Endothelial cell of umbilical vein (primary cell): ENCODE measurements at regions not wholly inside any gene's neighbourhood (a gene's known extent, or its start where the extent isn't known, plus 50 kb on each side); places are given as distances from the start of the nearest gene placed in this dataset.

ENCODE experiments used
- POLR2AphosphoS5 ChIP-seq: IDR thresholded peaks from 2 replicates; pipeline ENCODE4 v1.6.1; 2012; ENCODE audit warnings: low read depth, mild to moderate bottlenecking, control low read depth, low read length, moderate library complexity; ENCODE audit not compliant: insufficient read depth
- TF ChIP-seq, protein P1 (sequence below): IDR thresholded peaks from 2 replicates; pipeline ENCODE4 v1.6.1; 2011; ENCODE audit not compliant: insufficient read depth, insufficient read length
- TF ChIP-seq, protein P2 (sequence below), 2 donors: IDR thresholded peaks; 1 replicate in 1 of 2; 2 replicates in 1 of 2; pipeline ENCODE4 v1.5.1; 2011; ENCODE audit warnings: low read length in 2 of 2, mild to moderate bottlenecking in 2 of 2, moderate library complexity in 2 of 2, control low read depth in 1 of 2, inconsistent platforms in 1 of 2, low read depth in 1 of 2; ENCODE audit not compliant: insufficient read depth in 1 of 2; ENCODE audit errors: extremely low read depth in 1 of 2

DNA sequence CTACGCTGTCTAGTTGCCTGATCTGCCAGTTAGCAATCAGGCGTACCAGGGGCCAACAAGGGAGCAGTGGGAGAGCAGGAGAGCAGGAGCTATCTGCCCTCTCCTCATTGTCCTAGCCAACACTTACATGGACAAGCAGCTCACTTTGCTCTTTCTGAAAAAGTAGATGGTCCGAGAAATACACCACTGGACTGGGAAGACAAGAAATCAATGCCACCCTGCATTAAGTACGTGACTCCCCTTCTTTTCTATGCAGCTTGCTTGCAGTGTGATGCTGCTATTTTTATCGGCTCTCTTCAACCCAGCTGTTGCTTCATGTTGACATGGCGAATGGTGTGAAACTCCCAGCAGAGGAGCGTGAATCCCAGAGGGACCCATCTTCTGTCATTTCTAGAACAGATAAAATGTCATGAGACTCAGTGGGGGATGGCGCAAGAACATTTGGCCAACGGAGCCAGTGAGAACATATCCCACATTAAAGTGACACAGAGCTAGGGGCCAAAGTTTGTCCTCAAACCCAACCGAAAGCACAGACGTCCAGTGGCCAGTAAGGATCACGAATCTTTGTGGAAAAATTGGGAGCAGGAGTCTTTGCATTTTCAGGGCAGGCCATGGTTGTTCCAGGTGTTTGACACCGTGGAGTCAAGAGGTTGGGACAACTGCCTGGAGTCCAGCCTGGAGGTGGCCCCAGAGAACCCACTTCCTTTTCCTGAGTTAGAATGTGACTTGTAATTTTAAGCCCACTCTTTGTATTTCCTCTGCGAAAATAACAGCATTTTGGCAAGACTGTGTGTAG lies 53.7 kb upstream of the MEF2A start:
- no peak for TF ChIP-seq POLR2AphosphoS5
- TF ChIP-seq, protein P1, sequence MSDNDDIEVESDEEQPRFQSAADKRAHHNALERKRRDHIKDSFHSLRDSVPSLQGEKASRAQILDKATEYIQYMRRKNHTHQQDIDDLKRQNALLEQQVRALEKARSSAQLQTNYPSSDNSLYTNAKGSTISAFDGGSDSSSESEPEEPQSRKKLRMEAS, result no peak
- TF ChIP-seq, protein P2, sequence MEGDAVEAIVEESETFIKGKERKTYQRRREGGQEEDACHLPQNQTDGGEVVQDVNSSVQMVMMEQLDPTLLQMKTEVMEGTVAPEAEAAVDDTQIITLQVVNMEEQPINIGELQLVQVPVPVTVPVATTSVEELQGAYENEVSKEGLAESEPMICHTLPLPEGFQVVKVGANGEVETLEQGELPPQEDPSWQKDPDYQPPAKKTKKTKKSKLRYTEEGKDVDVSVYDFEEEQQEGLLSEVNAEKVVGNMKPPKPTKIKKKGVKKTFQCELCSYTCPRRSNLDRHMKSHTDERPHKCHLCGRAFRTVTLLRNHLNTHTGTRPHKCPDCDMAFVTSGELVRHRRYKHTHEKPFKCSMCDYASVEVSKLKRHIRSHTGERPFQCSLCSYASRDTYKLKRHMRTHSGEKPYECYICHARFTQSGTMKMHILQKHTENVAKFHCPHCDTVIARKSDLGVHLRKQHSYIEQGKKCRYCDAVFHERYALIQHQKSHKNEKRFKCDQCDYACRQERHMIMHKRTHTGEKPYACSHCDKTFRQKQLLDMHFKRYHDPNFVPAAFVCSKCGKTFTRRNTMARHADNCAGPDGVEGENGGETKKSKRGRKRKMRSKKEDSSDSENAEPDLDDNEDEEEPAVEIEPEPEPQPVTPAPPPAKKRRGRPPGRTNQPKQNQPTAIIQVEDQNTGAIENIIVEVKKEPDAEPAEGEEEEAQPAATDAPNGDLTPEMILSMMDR (IDR thresholded peaks at IDR 0.05; ENCODE audit: extremely low read depth in 1 of 2, insufficient read depth in 1 of 2, low read depth in 1 of 2, low read length in 2 of 2), result no peak
